ENCODE measurements at regions not wholly inside any gene's neighbourhood (a gene's known extent, or its start where the extent isn't known, plus 50 kb on each side); places are given as distances from the start of the nearest gene placed in this dataset.

DNA sequence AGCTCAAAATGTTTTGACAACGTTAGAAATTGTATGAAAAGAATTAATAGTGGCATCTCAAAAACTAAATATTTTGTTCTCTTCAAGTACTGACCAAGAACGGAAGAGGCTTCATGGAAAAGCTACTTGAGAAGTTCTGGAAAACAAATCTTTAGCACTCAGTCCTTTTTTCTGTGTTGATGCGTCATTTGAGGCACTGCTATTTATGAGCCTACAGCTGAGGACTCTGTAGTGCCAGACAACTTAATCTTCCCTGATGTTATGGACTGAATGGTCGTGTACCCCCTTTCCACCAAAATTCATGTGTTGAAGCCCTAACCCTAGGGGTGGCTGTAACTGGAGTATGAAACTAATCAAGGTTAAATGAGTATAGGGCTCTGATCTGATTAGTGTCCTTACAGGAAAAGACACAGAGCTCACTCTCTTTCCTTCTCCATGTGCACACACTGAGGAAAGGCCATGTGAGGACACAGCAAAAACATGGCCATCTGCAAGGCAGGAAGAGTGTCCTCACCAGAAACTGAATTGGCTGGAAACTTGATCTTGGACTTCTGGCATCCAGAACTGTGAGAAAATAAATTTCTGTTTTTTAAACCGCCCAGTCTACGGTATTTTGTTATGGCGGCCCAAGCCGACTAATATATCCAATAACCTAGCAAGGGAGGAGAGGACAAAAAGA, 337.0 kb upstream of the CLEC14A start:
- TF ChIP-seq, protein P1, sequence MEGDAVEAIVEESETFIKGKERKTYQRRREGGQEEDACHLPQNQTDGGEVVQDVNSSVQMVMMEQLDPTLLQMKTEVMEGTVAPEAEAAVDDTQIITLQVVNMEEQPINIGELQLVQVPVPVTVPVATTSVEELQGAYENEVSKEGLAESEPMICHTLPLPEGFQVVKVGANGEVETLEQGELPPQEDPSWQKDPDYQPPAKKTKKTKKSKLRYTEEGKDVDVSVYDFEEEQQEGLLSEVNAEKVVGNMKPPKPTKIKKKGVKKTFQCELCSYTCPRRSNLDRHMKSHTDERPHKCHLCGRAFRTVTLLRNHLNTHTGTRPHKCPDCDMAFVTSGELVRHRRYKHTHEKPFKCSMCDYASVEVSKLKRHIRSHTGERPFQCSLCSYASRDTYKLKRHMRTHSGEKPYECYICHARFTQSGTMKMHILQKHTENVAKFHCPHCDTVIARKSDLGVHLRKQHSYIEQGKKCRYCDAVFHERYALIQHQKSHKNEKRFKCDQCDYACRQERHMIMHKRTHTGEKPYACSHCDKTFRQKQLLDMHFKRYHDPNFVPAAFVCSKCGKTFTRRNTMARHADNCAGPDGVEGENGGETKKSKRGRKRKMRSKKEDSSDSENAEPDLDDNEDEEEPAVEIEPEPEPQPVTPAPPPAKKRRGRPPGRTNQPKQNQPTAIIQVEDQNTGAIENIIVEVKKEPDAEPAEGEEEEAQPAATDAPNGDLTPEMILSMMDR (IDR thresholded peaks at IDR 0.05; ENCODE audit: insufficient read depth, low read length, missing control alignments) = no peak
- no peak for DNase-seq (ENCODE audit: low read depth, low spot score)
- POLR2A ChIA-PET = no interaction called here
- CTCF ChIA-PET = no interaction called here
- no peak overlapping the region for H3K4me3 ChIP-seq (ENCODE audit: low read depth, low read length)

DNA sequence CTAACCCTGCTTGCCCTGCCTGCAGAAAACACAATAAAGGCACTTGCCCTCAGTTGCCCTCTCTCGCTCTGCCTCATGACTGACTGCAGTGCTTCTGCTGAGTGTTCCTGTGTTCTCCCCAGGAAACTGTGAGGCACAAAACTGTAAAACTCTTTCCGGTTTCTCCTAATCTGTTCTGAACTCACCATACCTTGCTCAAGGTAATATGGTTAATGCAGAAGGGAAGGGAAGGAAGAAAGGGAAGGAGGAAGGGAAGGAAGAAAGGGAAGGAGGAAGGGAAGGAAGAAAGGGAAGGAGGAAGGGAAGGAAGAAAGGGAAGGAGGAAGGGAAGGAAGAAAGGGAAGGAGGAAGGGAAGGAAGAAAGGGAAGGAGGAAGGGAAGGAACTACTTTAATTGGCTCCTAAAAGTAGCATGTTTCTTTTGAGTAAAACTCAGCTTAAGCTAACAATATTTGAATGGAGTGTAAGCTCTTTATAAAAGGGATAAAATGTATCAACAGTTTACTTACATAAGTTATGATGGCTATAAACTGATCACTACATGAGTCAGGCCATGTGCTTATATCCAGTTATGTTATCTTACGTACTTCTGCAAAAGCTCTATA, 334.0 kb upstream of the CLEC14A start:
- ChIA-PET POLR2A (no interaction called here), CTCF (interaction anchor here (1.0 to 1.3 kb wide), 4 partner anchors 15 to 688 kb away, joined by 3 to 4 read pairs (median 3); no protein-coding TSS in a partner anchor)
- no peak for DNase-seq (ENCODE audit: low read depth, low spot score)
- TF ChIP-seq, protein P1 (IDR thresholded peaks at IDR 0.05; ENCODE audit: insufficient read depth, low read length, missing control alignments) = no peak
- H3K4me3 ChIP-seq (ENCODE audit: low read depth, low read length) = no peak overlapping the region

GRCh38 chr14:38583471-38583870, 327.6 kb upstream of the CLEC14A start:
- POLR2A ChIA-PET = no interaction called here
- H3K4me3 ChIP-seq (ENCODE audit: low read depth, low read length) = no peak overlapping the region
- no peak for DNase-seq (ENCODE audit: low read depth, low spot score)
- CTCF ChIA-PET = no interaction called here
- TF ChIP-seq, protein P1 (IDR thresholded peaks at IDR 0.05; ENCODE audit: insufficient read depth, low read length, missing control alignments) = no peak

- TF ChIP-seq, protein P1 (IDR thresholded peaks at IDR 0.05; ENCODE audit: insufficient read depth, low read length, missing control alignments) = no peak
- ChIA-PET POLR2A (interaction anchor here (1.5 kb wide), 1 partner anchor 174 kb away, joined by 8 read pairs; no protein-coding TSS in a partner anchor), CTCF (no interaction called here)
- H3K4me3 ChIP-seq (ENCODE audit: low read depth, low read length) = no peak overlapping the region
- peak; percentile 61 for DNase-seq (ENCODE audit: low read depth, low spot score)
Measured at GRCh38 chr14:38578278-38578681, 322.4 kb upstream of the CLEC14A start.

- DNase-seq (ENCODE audit: low read depth, low spot score) = no peak
- no peak overlapping the region for H3K4me3 ChIP-seq (ENCODE audit: low read depth, low read length)
- POLR2A ChIA-PET = no interaction called here
- CTCF ChIA-PET = no interaction called here
- TF ChIP-seq, protein P1 (IDR thresholded peaks at IDR 0.05; ENCODE audit: insufficient read depth, low read length, missing control alignments) = no peak
Measured at GRCh38 chr14:38567703-38568102, 311.8 kb upstream of the CLEC14A start.

DNA sequence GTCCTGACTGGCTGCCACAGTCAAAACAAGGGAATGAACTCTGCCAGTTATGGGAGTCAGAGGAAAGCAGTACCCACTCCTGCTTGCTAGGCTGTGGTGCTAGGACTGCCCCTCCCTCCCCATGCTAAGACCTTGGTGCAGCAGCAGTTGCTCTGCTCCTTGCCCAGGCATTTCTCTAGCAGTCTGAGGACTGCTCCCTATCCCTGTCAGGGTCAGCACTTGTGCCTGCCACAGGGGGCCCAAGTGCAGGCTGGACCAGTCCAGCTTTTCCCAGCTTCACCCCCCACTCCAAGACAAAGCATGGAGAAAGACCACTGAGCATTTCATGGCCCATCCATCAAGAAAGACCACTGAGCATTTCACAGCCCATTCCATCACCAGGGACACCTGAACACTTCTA, 305.8 kb upstream of the CLEC14A start:
- ChIA-PET CTCF (no interaction called here), POLR2A (no interaction called here)
- no peak overlapping the region for H3K4me3 ChIP-seq (ENCODE audit: low read depth, low read length)
- DNase-seq (ENCODE audit: low read depth, low spot score) = no peak
- TF ChIP-seq, protein P1 (IDR thresholded peaks at IDR 0.05; ENCODE audit: insufficient read depth, low read length, missing control alignments) = no peak
